Nephron (organoid): ENCODE measurements at regions not wholly inside any gene's neighbourhood (a gene's known extent, or its start where the extent isn't known, plus 50 kb on each side); places are given as distances from the start of the nearest gene placed in this dataset.

Source experiments
- H3K27ac Mint-ChIP-seq, 3 experiments: 2 replicates each; pipeline ENCODE4 v1.8.0; 2020; ENCODE audit warnings: mixed read lengths in 3 of 3, mild to moderate bottlenecking in 2 of 3, moderate library complexity in 1 of 3
- H3K27me3 Mint-ChIP-seq: 2 replicates; pipeline ENCODE4 v1.8.0; 2021; ENCODE audit warnings: low read depth, mild to moderate bottlenecking, moderate library complexity, mixed read lengths
- H3K36me3 Mint-ChIP-seq: 2 replicates; pipeline ENCODE4 v1.8.0; 2020; ENCODE audit warnings: low read depth, mixed read lengths
- H3K4me1 Mint-ChIP-seq: 2 replicates; pipeline ENCODE4 v1.8.0; 2020; ENCODE audit warnings: mixed read lengths
- H3K4me3 Mint-ChIP-seq, 3 experiments: 2 replicates each; pipeline ENCODE4 v1.8.0; 2020; ENCODE audit warnings: mild to moderate bottlenecking in 3 of 3, mixed read lengths in 3 of 3, moderate library complexity in 2 of 3
- H3K9me3 Mint-ChIP-seq: 2 replicates; pipeline ENCODE4 v1.8.0; 2020; ENCODE audit warnings: mixed read lengths
- TF ChIP-seq, protein P1 (sequence below), 3 experiments: fragments of 200-600 bp; sonication (generic); IDR thresholded peaks; one replicate each; pipeline ENCODE4 v1.5.0; 2021; ENCODE audit warnings: antibody characterized with exemption in 3 of 3; ENCODE audit not compliant: unreplicated experiment in 3 of 3

DNA sequence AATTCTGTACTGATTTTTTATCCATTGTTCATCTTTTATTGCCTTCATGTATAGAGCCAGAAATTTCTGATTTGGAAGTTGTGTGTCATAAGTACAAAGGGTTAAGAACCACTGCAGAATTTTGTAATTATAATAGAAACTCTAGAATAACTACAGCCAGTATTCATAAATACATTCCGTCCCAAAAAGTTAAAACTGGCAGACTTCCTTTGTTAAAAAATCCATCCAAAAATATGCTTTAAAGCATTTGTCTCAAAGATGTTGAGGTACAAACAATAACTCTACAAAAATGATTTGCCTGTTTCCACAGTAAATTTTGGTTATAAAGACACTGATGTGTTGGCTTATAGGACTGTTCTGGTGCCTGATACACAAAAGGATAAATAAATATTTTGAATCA lies 436.6 kb downstream of the DTWD2 start:
- no peak overlapping the region for H3K4me3 Mint-ChIP-seq
- H3K4me1 Mint-ChIP-seq: no peaks in the 10 kb centered on the region
- no peak overlapping the region for H3K27ac Mint-ChIP-seq
- H3K27me3 Mint-ChIP-seq: no peaks in the 10 kb centered on the region
- H3K36me3 Mint-ChIP-seq: no peaks in the 10 kb centered on the region
- no peaks in the 10 kb centered on the region for H3K9me3 Mint-ChIP-seq
- TF ChIP-seq, protein P1, sequence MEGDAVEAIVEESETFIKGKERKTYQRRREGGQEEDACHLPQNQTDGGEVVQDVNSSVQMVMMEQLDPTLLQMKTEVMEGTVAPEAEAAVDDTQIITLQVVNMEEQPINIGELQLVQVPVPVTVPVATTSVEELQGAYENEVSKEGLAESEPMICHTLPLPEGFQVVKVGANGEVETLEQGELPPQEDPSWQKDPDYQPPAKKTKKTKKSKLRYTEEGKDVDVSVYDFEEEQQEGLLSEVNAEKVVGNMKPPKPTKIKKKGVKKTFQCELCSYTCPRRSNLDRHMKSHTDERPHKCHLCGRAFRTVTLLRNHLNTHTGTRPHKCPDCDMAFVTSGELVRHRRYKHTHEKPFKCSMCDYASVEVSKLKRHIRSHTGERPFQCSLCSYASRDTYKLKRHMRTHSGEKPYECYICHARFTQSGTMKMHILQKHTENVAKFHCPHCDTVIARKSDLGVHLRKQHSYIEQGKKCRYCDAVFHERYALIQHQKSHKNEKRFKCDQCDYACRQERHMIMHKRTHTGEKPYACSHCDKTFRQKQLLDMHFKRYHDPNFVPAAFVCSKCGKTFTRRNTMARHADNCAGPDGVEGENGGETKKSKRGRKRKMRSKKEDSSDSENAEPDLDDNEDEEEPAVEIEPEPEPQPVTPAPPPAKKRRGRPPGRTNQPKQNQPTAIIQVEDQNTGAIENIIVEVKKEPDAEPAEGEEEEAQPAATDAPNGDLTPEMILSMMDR (IDR thresholded peaks at IDR 0.05; ENCODE audit: unreplicated experiment in 3 of 3): no peak

DNA sequence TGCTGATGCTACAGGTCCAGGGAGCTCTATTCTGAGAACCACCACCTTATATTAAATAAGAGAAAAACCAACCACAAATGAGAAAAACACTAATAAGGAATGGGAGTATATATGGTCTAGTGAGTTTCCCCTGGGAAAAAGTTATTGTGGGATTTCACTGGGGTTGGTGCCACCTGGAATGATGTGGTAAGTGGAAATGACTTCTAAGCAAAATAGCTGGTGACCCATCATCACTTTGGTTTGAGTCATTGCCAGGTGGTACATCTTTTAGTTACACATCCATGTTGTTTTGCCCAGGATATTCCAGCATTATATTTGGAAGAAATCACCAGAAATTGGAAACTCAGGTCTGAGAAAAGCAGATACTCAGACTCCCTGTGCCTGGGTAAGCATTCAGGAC lies 437.3 kb downstream of the DTWD2 start:
- Mint-ChIP-seq H3K4me3 (no peak overlapping the region), H3K27me3 (no peaks in the 10 kb centered on the region), H3K36me3 (no peaks in the 10 kb centered on the region), H3K27ac (no peak overlapping the region), H3K4me1 (no peaks in the 10 kb centered on the region), H3K9me3 (no peaks in the 10 kb centered on the region)
- TF ChIP-seq, protein P1 (IDR thresholded peaks at IDR 0.05; ENCODE audit: unreplicated experiment in 3 of 3): no peak

DNA sequence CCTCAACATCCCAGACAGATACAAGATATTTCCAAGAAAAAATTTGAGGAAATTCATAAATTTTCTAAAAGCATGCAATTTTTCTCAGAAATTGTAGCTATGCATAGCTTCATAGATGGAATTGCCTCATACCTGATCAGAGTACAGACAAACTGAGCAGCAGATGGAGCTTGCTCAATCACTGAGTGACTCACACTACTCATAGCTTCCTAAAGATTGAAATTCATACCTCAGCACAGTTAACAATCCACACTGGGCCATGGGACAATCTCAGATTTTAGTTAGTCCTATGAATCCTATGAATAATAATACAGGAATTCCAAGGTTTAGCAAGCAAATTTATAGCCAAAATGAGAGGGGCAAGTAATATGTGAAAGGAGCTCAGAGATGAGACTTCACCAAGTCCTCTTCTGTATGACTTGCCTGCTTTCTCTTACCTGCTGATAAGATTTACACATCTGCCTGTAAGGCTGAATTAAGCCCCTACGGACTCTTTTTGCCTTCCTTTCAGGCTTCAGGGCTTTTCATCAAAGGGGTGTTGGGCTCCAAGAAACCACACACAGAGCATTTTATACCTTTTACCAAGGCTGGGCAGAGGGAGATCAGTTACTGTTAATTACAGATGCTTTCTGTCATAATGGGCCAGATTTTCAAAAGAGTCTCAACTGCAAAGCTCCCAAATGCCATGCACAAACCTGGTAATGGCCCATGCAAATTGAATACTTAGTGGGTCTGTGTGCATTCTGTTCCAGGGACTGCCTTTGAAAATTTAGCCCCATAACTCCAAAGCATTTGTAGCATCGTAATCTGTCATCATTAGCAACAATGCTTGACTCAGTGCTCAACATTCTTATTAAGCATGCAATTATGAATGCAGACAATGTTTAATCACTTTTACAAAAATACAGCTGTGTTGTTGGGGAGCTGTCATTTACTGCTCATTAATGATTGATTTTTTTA lies 439.3 kb downstream of the DTWD2 start:
- no peaks in the 10 kb centered on the region for H3K27me3 Mint-ChIP-seq

DNA sequence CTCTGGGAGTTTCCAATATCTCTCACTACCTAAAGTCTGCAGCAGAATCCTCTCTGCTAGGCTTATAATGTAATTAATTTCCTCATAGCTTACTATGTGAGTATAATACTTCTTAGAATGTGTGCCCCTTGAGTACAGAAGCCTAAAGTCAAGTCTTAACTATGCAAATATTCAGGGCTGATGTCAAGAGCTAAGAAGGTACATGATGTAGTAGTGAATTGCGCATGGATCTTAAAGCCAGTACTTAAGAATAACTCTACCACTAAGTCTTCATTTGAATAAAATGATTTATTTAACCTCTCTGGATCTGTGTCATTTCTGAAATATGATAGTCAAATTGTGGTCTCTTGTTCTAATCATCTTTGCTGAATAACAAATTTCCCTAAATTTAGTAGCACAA lies 442.9 kb downstream of the DTWD2 start:
- Mint-ChIP-seq H3K27me3 (no peaks in the 10 kb centered on the region), H3K4me1 (no peaks in the 10 kb centered on the region), H3K27ac (no peak overlapping the region), H3K36me3 (no peaks in the 10 kb centered on the region), H3K4me3 (no peak overlapping the region), H3K9me3 (no peaks in the 10 kb centered on the region)
- TF ChIP-seq, protein P1 (IDR thresholded peaks at IDR 0.05; ENCODE audit: unreplicated experiment in 3 of 3): no peak

More for the DNA sequence above, 439.3 kb downstream of the DTWD2 start:
- no peak overlapping the region for H3K27ac Mint-ChIP-seq
- H3K9me3 Mint-ChIP-seq: no peaks in the 10 kb centered on the region
- TF ChIP-seq, protein P1 (IDR thresholded peaks at IDR 0.05; ENCODE audit: unreplicated experiment in 3 of 3): no peak
- no peak overlapping the region for H3K4me3 Mint-ChIP-seq
- no peaks in the 10 kb centered on the region for H3K36me3 Mint-ChIP-seq
- no peaks in the 10 kb centered on the region for H3K4me1 Mint-ChIP-seq

DNA sequence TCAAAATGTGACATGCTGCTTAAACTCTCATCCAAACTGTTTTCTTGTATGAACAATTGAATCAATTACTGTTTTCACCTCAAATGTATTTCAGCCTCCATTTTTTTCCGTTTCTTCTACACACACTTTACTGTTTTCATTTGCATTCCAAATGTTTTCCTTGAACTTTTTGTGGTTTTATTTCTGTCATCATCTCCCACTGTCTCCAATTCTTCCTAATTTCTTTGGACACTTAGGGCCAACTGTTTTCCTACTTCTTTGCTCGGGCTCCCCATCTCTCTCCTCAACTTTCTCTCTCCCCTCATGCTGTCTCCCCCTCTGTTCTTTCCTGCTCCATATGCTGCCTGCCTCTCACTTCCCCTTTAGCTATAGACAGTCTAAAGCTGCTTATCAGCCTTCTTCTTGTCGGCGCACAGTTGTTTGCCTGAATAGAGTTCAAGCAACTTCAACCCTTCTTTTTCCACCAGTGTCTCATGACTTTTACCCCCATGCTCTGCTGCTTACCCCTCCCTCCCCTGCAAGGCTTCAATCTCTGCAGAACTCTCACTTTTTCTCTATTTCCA lies 443.4 kb downstream of the DTWD2 start:
- Mint-ChIP-seq H3K36me3 (no peaks in the 10 kb centered on the region), H3K27me3 (no peaks in the 10 kb centered on the region), H3K27ac (no peak overlapping the region), H3K4me3 (no peak overlapping the region), H3K9me3 (no peaks in the 10 kb centered on the region), H3K4me1 (no peaks in the 10 kb centered on the region)
- TF ChIP-seq, protein P1 (IDR thresholded peaks at IDR 0.05; ENCODE audit: unreplicated experiment in 3 of 3): no peak
